ENCODE measurements at regions not wholly inside any gene's neighbourhood (a gene's known extent, or its start where the extent isn't known, plus 50 kb on each side); places are given as distances from the start of the nearest gene placed in this dataset.

GRCh38 chr1:234778221-234779159, 168.5 kb upstream of the IRF2BP2 start (continued):
- no peak for TF ChIP-seq PAXIP1 (CRISPR knock-in tag; conservative IDR thresholded peaks at IDR 0.05)
- TF ChIP-seq EP300 (IDR thresholded peaks at IDR 0.05; ENCODE audit: low read depth in 2 of 2, low read length in 2 of 2): no peak
- no peak for TF ChIP-seq EP300 (CRISPR knock-in tag; IDR thresholded peaks at IDR 0.05; ENCODE audit: borderline replicate concordance)
- no peak for TF ChIP-seq PRDM15 (CRISPR knock-in tag; IDR thresholded peaks at IDR 0.05)
- peak; percentile 24; the same call in 1 of the 2 replicates for TF ChIP-seq ZFY (CRISPR knock-in tag; IDR thresholded peaks at IDR 0.05)
- no peak for TF ChIP-seq HCFC1 (IDR thresholded peaks at IDR 0.05; ENCODE audit: low read depth, low read length)
- no peak for TF ChIP-seq ZNF281 (CRISPR knock-in tag; IDR thresholded peaks at IDR 0.05; ENCODE audit: borderline replicate concordance)
- TF ChIP-seq ZC3H4 (CRISPR knock-in tag; IDR thresholded peaks at IDR 0.05; ENCODE audit: borderline replicate concordance): no peak
- TF ChIP-seq YEATS2 (CRISPR knock-in tag; IDR thresholded peaks at IDR 0.05; ENCODE audit: borderline replicate concordance): no peak
- TF ChIP-seq ZNF567 (CRISPR knock-in tag; IDR thresholded peaks at IDR 0.05; ENCODE audit: borderline replicate concordance): no peak
- TF ChIP-seq ZNF562 (CRISPR knock-in tag; IDR thresholded peaks at IDR 0.05; ENCODE audit: borderline replicate concordance): 0 out of 2 replicates have a peak, but pooled peaks have one; percentile 29
- TF ChIP-seq NFIB (CRISPR knock-in tag; IDR thresholded peaks at IDR 0.05; ENCODE audit: borderline replicate concordance): 0 out of 2 replicates have a peak, but pooled peaks have one; percentile 54
- TF ChIP-seq RFXANK (CRISPR knock-in tag; IDR thresholded peaks at IDR 0.05): no peak
- TF ChIP-seq THAP9 (CRISPR knock-in tag; IDR thresholded peaks at IDR 0.05; ENCODE audit: borderline replicate concordance): no peak
- TF ChIP-seq ZNF547 (CRISPR knock-in tag; IDR thresholded peaks at IDR 0.05): no peak
